GM19397 (cell line): ENCODE measurements at regions not wholly inside any gene's neighbourhood (a gene's known extent, or its start where the extent isn't known, plus 50 kb on each side); places are given as distances from the start of the nearest gene placed in this dataset.
A peak's percentile ranks its signal among the peaks of the same experiment; 100 is the strongest.

Experiments used
- ATAC-seq: cut with Tn5 transposase; IDR thresholded peaks from one replicate; pipeline ENCODE4 v1.9.1; 2021; ENCODE audit warnings: mild to moderate bottlenecking, moderate library complexity; ENCODE audit not compliant: unreplicated experiment

- no peak for ATAC-seq
Measured at GRCh38 chr6:56347526-56347925, 100.1 kb upstream of the COL21A1 start.

GRCh38 chr6:56346958-56347357 is 99.6 kb upstream of the COL21A1 start:
- no peak for ATAC-seq

- no peak for ATAC-seq
Measured at GRCh38 chr6:56345376-56345995, 98.1 kb upstream of the COL21A1 start.

GRCh38 chr6:56343295-56343694 is 95.9 kb upstream of the COL21A1 start:
- no peak for ATAC-seq

GRCh38 chr6:56339524-56339923 is 92.1 kb upstream of the COL21A1 start:
- no peak for ATAC-seq

GRCh38 chr6:56335726-56336125 is 88.3 kb upstream of the COL21A1 start:
- no peak for ATAC-seq

- no peak for ATAC-seq
Measured at GRCh38 chr6:56334937-56335336, 87.6 kb upstream of the COL21A1 start.

GRCh38 chr6:56329271-56330050 is 82.1 kb upstream of the COL21A1 start:
- peak; percentile 45 for ATAC-seq

- ATAC-seq: no peak
Measured at GRCh38 chr6:56328728-56329090, 81.3 kb upstream of the COL21A1 start.

- no peak for ATAC-seq
Measured at GRCh38 chr6:56327946-56328727, 80.8 kb upstream of the COL21A1 start.

- no peak for ATAC-seq
Measured at GRCh38 chr6:56324396-56324795, 77.0 kb upstream of the COL21A1 start.

GRCh38 chr6:56318851-56319250 is 71.5 kb upstream of the COL21A1 start:
- ATAC-seq: no peak

- no peak for ATAC-seq
Measured at GRCh38 chr6:56314683-56315523, 67.5 kb upstream of the COL21A1 start.

GRCh38 chr6:56311533-56312448 is 64.4 kb upstream of the COL21A1 start:
- no peak for ATAC-seq

GRCh38 chr6:56311061-56311460 is 63.7 kb upstream of the COL21A1 start:
- ATAC-seq: no peak

GRCh38 chr6:56310241-56310640 is 62.9 kb upstream of the COL21A1 start:
- ATAC-seq: no peak

GRCh38 chr6:56299916-56300315 is 52.5 kb upstream of the COL21A1 start:
- no peak for ATAC-seq

GRCh38 chr6:56297022-56297989 is 49.9 kb upstream of the COL21A1 start:
- ATAC-seq: no peak
